GM12872 (cell line): ENCODE measurements at regions not wholly inside any gene's neighbourhood (a gene's known extent, or its start where the extent isn't known, plus 50 kb on each side); places are given as distances from the start of the nearest gene placed in this dataset.

Experiments
- CTCF ChIP-seq: IDR thresholded peaks from 3 replicates; pipeline ENCODE4 v1.5.1; 2011; ENCODE audit warnings: low read depth, mild to moderate bottlenecking, low read length, moderate library complexity; ENCODE audit not compliant: insufficient read depth

- no peak for TF ChIP-seq CTCF
These were observed 73.4 kb upstream of the GAREM1 start for GRCh38 chr18:32544088-32544487.

GRCh38 chr18:32542221-32542798 is 71.6 kb upstream of the GAREM1 start:
- TF ChIP-seq CTCF, result no peak

GRCh38 chr18:32530947-32531651 is 60.4 kb upstream of the GAREM1 start:
- no peak for TF ChIP-seq CTCF

- TF ChIP-seq CTCF, result no peak
These were observed 59.2 kb upstream of the GAREM1 start for GRCh38 chr18:32529722-32530420.

- no peak for TF ChIP-seq CTCF
These were observed 50.1 kb upstream of the GAREM1 start for GRCh38 chr18:32520771-32521170.
